ENCODE measurements at regions not wholly inside any gene's neighbourhood (a gene's known extent, or its start where the extent isn't known, plus 50 kb on each side); places are given as distances from the start of the nearest gene placed in this dataset.

- H3K79me2 ChIP-seq (ENCODE audit: control insufficient read depth, insufficient read depth, low read length): no peaks in the 10 kb centered on the region
- no peak overlapping the region for H3K4me2 ChIP-seq (ENCODE audit: extremely low read depth, insufficient read depth, low read length)
- no peaks in the 10 kb centered on the region for H3K36me3 ChIP-seq (ENCODE audit: control insufficient read depth, insufficient read depth, low read length)
- DNase-seq (ENCODE audit: low read depth in 2 of 2): no peak
- H3K9ac ChIP-seq (ENCODE audit: insufficient read depth, low read length): no peak overlapping the region
- no peak for TF ChIP-seq EZH2 (IDR thresholded peaks at IDR 0.05; ENCODE audit: low read length, missing control alignments)
- TF ChIP-seq CTCF (conservative IDR thresholded peaks at IDR 0.05 in 1 of 2, IDR thresholded peaks at IDR 0.05 in 1 of 2; ENCODE audit: low read depth in 1 of 2, low read length in 2 of 2): no peak
- no peaks in the 10 kb centered on the region for H3K9me3 ChIP-seq (ENCODE audit: control insufficient read depth, insufficient read depth, low read depth, low read length)
- H4K20me1 ChIP-seq (ENCODE audit: control insufficient read depth, extremely low read depth, insufficient read depth, low read length): no peaks in the 10 kb centered on the region
- no peak overlapping the region for H3K4me3 ChIP-seq (replicated peaks in 1 of 4; ENCODE audit: control extremely low read depth in 1 of 4, insufficient read depth in 1 of 4, low read depth in 3 of 4, low read length in 4 of 4)
- H3K4me1 ChIP-seq (ENCODE audit: control insufficient read depth, extremely low read depth, insufficient read depth, low read length): no peaks in the 10 kb centered on the region
- H3K27me3 ChIP-seq (ENCODE audit: control insufficient read depth, insufficient read depth, low read length): no peaks in the 10 kb centered on the region
- H2AFZ ChIP-seq (ENCODE audit: low read length): no peak overlapping the region
- H3K27ac ChIP-seq (ENCODE audit: insufficient read depth, low read length): no peak overlapping the region
These were observed 166.4 kb upstream of the GRIN3A start for GRCh38 chr9:101904845-101905244.

GRCh38 chr9:101902051-101902450, 163.6 kb upstream of the GRIN3A start:
- TF ChIP-seq EZH2 (IDR thresholded peaks at IDR 0.05; ENCODE audit: low read length, missing control alignments) (no peak), CTCF (conservative IDR thresholded peaks at IDR 0.05 in 1 of 2, IDR thresholded peaks at IDR 0.05 in 1 of 2; ENCODE audit: low read depth in 1 of 2, low read length in 2 of 2) (no peak)
- Histone ChIP-seq H3K79me2 (ENCODE audit: control insufficient read depth, insufficient read depth, low read length) (no peaks in the 10 kb centered on the region), H3K9ac (ENCODE audit: insufficient read depth, low read length) (no peak overlapping the region), H4K20me1 (ENCODE audit: control insufficient read depth, extremely low read depth, insufficient read depth, low read length) (no peaks in the 10 kb centered on the region), H3K27me3 (ENCODE audit: control insufficient read depth, insufficient read depth, low read length) (no peaks in the 10 kb centered on the region), H3K27ac (ENCODE audit: insufficient read depth, low read length) (no peak overlapping the region), H3K4me2 (ENCODE audit: extremely low read depth, insufficient read depth, low read length) (no peak overlapping the region), H3K4me1 (ENCODE audit: control insufficient read depth, extremely low read depth, insufficient read depth, low read length) (no peaks in the 10 kb centered on the region), H3K9me3 (ENCODE audit: control insufficient read depth, insufficient read depth, low read depth, low read length) (no peaks in the 10 kb centered on the region), H3K36me3 (ENCODE audit: control insufficient read depth, insufficient read depth, low read length) (no peaks in the 10 kb centered on the region), H3K4me3 (replicated peaks in 1 of 4; ENCODE audit: control extremely low read depth in 1 of 4, insufficient read depth in 1 of 4, low read depth in 3 of 4, low read length in 4 of 4) (no peak overlapping the region), H2AFZ (ENCODE audit: low read length) (no peak overlapping the region)
- no peak for DNase-seq (ENCODE audit: low read depth in 2 of 2)

- Histone ChIP-seq H3K27ac (ENCODE audit: insufficient read depth, low read length) (no peak overlapping the region), H3K9me3 (ENCODE audit: control insufficient read depth, insufficient read depth, low read depth, low read length) (no peaks in the 10 kb centered on the region), H3K4me2 (ENCODE audit: extremely low read depth, insufficient read depth, low read length) (no peak overlapping the region), H3K79me2 (ENCODE audit: control insufficient read depth, insufficient read depth, low read length) (no peaks in the 10 kb centered on the region), H4K20me1 (ENCODE audit: control insufficient read depth, extremely low read depth, insufficient read depth, low read length) (no peaks in the 10 kb centered on the region), H2AFZ (ENCODE audit: low read length) (no peak overlapping the region), H3K36me3 (ENCODE audit: control insufficient read depth, insufficient read depth, low read length) (no peaks in the 10 kb centered on the region), H3K4me1 (ENCODE audit: control insufficient read depth, extremely low read depth, insufficient read depth, low read length) (no peaks in the 10 kb centered on the region), H3K27me3 (ENCODE audit: control insufficient read depth, insufficient read depth, low read length) (no peaks in the 10 kb centered on the region), H3K9ac (ENCODE audit: insufficient read depth, low read length) (no peak overlapping the region), H3K4me3 (replicated peaks in 1 of 4; ENCODE audit: control extremely low read depth in 1 of 4, insufficient read depth in 1 of 4, low read depth in 3 of 4, low read length in 4 of 4) (no peak overlapping the region)
- no peak for TF ChIP-seq CTCF (conservative IDR thresholded peaks at IDR 0.05 in 1 of 2, IDR thresholded peaks at IDR 0.05 in 1 of 2; ENCODE audit: low read depth in 1 of 2, low read length in 2 of 2)
- DNase-seq (ENCODE audit: low read depth in 2 of 2): no peak
These were observed 158.7 kb upstream of the GRIN3A start for GRCh38 chr9:101897196-101897595.

Data from fibroblast of lung (primary cell).